Omental fat pad (tissue), 3 donors: ENCODE measurements at regions not wholly inside any gene's neighbourhood (a gene's known extent, or its start where the extent isn't known, plus 50 kb on each side); places are given as distances from the start of the nearest gene placed in this dataset.
A peak's percentile ranks its signal among the peaks of the same experiment; 100 is the strongest.

Source experiments
- ATAC-seq: fragments of 150-250 bp; one replicate; pipeline ENCODE4 v1.9.1; 2016; ENCODE audit warnings: mild to moderate bottlenecking, moderate library complexity; ENCODE audit not compliant: low FRiP score
- DNase-seq: peaks from one replicate; pipeline ENCODE4 v3.0.0-alpha.2; 2019; ENCODE audit warnings: low spot score
- TF ChIP-seq, protein P1 (sequence below), 3 donors: fragments of 450-650 bp; IDR thresholded peaks; one replicate each; pipeline ENCODE4 v1.5.1; 2016 to 2017; ENCODE audit warnings: antibody characterized with exemption in 3 of 3, mild to moderate bottlenecking in 3 of 3, moderate library complexity in 2 of 3

- TF ChIP-seq, protein P1, sequence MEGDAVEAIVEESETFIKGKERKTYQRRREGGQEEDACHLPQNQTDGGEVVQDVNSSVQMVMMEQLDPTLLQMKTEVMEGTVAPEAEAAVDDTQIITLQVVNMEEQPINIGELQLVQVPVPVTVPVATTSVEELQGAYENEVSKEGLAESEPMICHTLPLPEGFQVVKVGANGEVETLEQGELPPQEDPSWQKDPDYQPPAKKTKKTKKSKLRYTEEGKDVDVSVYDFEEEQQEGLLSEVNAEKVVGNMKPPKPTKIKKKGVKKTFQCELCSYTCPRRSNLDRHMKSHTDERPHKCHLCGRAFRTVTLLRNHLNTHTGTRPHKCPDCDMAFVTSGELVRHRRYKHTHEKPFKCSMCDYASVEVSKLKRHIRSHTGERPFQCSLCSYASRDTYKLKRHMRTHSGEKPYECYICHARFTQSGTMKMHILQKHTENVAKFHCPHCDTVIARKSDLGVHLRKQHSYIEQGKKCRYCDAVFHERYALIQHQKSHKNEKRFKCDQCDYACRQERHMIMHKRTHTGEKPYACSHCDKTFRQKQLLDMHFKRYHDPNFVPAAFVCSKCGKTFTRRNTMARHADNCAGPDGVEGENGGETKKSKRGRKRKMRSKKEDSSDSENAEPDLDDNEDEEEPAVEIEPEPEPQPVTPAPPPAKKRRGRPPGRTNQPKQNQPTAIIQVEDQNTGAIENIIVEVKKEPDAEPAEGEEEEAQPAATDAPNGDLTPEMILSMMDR (IDR thresholded peaks at IDR 0.05): no peak
- DNase-seq (no peak), ATAC-seq (no peak)
Measured at GRCh38 chr18:29188760-29189159, 1011.8 kb upstream of the CDH2 start.

DNA sequence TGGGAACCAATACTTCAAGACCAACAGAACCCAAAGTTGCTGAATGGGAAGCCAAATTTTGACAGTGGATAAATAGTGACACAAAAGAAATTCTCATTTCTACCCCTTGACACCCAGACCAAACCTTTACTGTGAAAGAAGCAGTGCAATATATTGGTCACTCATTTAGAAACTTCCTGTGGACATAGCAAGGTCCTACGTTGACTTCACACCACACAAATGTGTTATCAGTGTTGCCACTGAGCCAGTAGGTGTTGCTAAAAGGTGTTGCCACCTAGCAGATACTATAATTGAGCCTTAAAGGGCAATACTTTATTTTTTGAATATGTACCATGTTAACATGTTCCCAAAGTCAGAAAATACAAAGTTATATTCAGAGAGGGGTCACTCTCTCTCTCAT is 1008.9 kb upstream of the CDH2 start:
- TF ChIP-seq, protein P1 (IDR thresholded peaks at IDR 0.05): no peak
- ATAC-seq (no peak), DNase-seq (no peak)

GRCh38 chr18:29184654-29185053 is 1007.7 kb upstream of the CDH2 start:
- no peak for ATAC-seq
- TF ChIP-seq, protein P1 (IDR thresholded peaks at IDR 0.05): no peak
- no peak for DNase-seq

DNA sequence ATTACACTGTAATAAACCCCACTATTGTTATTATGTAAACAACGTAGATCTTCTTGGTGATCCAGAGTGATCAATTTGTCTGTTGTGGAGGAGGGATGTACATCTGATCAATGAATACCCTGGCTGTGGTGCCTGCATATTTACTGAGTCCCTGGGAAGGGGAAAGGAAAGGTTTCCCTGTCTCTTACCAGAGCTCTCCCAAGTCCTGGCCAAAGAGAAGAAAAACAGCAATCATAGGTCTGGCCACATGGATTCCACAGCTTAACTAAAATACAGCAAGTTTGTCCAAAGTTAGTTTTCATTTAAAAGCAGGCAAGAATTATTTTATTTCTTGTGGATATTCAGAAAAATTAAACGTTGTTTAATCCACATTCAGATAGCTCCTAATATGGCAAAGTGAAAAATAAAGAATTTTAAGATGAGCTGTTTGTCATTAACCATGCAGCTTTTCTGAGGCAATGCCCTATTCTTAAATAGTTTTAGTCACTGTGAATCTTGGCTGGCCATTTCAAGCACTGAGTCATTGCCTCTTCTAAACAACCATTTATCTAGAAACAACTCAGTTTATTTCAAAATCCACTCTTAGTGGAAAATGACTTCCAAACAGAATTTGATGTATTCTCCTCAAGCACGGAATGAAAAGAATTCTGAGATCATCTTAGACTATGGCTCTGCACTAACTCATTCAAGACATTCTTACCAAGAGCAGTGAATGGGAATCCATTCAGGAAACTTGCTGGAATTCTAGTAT is 1004.4 kb upstream of the CDH2 start:
- DNase-seq (no peak), ATAC-seq (peak; percentile 92)
- TF ChIP-seq, protein P1 (IDR thresholded peaks at IDR 0.05): no peak

GRCh38 chr18:29176681-29177080 is 999.8 kb upstream of the CDH2 start:
- TF ChIP-seq, protein P1 (IDR thresholded peaks at IDR 0.05): no peak
- DNase-seq (no peak), ATAC-seq (peak; percentile 37)

DNA sequence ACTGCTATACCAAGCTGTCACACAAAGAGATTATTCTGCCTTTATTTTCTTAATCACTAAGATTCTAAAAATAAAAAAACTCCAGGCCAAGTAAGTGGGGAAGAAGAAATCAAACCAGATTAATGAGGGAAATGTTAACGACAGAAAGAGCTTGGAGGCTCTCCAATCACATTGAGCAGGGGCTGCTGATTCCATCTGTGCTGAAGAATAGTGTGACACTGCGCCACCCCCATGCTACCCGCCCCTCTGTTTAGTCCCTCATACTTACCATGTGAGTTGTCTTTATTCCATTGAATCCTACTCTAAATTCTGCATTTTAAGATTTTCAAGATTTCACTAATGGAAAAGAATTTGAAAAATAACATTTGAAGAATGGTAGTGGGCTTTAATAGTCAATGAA is 998.0 kb upstream of the CDH2 start:
- no peak for DNase-seq
- TF ChIP-seq, protein P1 (IDR thresholded peaks at IDR 0.05): no peak
- no peak for ATAC-seq

DNA sequence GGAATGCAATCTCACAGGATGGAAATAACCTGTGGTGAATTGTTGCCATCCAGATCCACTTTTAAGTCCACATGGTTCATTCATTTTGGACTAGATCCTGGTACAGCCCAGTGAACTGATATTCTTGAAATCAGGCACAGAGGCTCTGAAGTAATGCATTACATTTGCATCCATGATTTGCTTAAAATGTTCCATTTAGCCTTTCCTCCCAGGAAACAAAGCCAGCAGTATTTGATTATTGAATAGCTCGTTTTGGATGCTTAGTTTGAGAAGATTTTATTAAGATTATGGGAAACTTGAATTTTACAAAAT is 995.8 kb upstream of the CDH2 start:
- TF ChIP-seq, protein P1 (IDR thresholded peaks at IDR 0.05): no peak
- DNase-seq (no peak), ATAC-seq (no peak)
